EH (cell line): ENCODE measurements at regions not wholly inside any gene's neighbourhood (a gene's known extent, or its start where the extent isn't known, plus 50 kb on each side); places are given as distances from the start of the nearest gene placed in this dataset.

ENCODE experiments used
- DNase-seq: peaks from one replicate; pipeline ENCODE4 v3.0.0-alpha.2; 2015; ENCODE audit warnings: low read depth

DNA sequence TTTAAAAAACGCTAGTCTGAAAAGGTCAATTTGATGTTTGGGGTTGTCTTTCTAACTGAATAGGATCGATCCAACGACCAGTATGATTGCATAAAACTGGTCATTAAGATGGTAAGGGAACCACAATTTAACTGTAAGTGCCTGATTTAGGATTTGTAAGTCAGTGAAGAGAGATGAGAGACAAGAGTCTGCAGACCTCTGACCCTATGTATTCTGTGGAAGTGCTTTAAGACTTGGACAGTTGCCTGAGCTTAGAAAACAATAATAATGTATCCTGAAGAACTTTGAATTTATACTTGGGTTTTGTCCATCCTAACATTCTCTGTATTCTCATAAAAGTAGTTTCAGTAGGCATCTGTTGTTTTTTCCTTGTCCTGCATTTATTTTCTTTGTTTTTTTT lies 221.4 kb upstream of the SUCLG2 start:
- DNase-seq, result no peak

DNA sequence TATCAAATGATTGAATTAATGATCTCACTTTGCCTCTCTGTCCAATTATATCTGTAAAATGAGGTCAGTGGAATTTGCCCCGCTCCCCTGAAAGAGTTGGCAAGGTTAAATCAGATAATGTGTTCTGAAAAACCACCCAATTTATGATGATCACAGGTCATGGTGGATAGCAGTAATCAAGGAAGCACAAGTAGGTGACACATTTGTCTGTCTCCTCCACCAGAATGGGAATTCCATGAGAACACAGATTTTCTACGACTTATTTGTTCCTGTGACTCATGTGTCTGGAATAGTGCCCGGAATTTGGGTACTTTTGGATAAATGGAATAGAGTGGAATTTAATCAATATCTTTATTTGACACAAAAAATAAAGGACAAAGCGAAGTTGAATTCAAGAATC lies 220.9 kb upstream of the SUCLG2 start:
- DNase-seq, result peak; percentile 3

DNA sequence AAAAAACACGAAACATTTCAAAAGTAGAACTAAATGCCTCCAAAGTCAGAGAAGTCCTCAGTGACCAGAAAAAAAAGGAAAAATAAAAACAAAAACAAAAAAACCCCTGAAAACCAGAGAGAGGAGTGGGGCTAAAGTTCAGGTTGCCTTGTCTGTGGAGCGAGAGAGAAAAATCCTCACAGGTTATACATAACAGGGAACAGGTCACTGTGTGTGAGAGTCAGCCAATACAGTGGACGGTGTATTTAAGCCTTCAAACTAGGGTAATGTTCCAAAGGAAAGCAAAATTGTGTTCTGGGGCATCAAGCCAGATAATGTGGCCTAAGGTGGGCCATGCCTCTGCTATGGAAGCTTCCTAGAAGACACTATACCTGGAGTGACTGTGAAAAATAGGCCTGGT lies 216.1 kb upstream of the SUCLG2 start:
- DNase-seq, result no peak

DNA sequence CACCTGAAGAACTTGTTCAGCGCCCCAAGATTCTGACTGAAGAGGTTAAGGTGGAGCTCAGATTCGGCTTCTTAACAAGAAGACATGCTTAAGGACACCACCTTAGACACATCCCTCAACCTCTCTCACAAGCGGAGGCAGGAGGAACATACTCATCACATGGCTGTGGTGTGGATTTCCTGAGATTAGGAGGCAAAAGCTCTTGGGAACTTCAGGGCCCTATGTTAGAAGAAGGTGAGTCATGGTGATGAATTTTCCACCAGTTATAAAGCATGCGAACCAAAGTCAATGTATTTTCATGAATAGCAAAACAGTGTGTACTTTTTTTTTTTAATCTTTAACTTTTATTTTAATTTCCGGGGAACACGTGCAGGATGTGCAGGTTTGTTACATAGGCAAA lies 212.2 kb upstream of the SUCLG2 start:
- no peak for DNase-seq

DNA sequence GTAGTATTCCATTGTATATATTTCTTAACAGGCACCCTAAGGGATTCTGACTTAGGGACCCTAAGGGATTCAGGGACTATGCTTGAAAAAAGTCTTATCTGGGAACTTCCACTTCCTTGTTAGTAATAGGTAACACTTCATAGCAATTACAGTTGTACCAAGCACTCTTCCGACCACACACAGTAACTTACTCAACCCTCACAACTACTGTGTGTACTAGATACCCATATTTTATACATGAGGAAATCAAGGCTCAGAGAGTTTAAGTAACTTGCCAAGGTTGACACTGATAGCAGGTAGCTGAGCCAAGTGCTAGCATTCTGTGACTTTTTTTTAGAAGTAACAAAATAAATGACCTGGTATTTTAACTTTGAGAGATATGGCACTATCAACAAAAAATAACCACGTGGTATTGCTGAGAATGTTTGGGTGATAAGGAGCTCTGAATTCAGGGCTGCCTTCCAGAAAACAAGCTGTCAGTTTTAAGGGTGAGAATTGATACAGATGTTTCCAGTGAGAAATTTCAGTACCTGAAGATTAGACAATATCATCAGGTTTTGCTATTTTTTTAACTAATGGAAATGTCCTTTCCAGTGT lies 210.3 kb upstream of the SUCLG2 start:
- no peak for DNase-seq

DNA sequence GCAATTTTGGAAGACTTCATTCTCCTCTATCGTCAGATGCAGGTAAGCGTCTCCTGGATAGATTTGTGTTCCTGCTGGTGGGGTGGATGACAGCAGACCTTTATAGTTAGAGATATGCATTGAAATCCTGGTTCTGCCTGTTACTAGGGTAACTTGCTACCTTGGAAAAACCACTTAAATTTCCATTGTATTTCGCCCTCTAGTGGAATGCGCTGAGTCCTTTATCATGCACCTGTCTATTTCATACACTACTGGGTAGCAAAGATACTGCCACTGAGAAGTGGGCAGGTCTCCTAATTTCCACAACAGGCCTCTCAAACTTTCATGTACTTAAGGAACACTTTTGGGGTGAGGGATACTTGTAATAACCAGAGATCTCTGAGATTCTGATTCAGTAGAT lies 209.5 kb upstream of the SUCLG2 start:
- peak; percentile 18 for DNase-seq

DNA sequence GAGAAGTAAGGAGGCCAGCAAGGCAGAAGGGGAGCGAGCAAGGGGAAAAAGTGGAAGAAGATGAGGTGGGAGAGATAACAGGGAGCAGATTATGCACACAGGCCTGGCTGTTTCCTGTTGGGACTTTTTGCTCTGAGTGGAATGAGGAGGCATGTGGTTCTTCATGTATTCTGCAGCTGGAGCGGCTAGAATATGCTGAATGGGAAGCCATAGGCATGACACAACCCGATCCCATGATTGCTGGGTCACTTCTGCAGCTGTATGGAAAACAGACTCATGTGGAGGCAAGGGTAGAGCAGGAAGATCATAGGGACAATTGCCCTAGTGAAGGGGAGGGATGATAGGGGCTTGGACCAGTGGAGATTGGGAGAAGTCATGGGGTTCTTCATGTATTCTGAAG lies 206.0 kb upstream of the SUCLG2 start:
- no peak for DNase-seq

DNA sequence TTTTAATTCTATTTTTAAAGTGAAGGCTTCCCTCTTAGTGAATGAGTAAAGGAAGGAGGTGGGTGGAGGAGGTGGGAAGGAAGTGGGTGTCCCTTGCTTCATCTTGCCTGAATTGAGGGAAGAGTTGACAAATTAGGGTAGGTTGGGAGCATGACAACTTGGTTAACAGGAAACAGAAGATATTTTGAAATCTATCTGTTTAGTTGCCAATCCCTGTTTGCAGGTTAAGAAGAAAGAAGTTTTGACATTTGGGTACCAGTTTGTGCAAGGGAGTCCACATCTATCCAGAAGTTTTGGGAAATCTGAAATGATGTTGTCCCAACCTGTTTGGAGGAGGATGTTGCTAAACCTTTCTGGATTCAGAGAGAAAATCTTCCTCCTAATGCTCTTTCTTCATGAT lies 204.1 kb upstream of the SUCLG2 start:
- no peak for DNase-seq

DNA sequence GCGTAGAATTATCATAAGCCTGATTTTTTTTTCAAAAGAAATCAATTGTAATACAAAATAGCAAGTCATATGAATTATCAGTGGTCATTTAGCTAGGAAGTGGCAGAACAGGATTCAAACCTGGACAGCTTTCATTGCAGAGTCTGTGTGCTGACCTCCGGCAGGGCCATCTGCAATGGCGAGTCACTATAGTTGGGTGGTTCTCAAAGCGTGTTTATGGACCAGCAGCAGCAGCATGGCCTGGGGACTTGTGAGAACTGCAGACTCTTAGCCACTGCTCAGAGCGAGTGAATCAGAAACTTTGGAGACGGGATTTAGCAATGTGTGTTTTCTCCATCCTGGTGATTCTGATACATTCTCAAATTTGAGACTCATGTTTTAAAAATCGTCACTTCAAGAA lies 202.3 kb upstream of the SUCLG2 start:
- no peak for DNase-seq

DNA sequence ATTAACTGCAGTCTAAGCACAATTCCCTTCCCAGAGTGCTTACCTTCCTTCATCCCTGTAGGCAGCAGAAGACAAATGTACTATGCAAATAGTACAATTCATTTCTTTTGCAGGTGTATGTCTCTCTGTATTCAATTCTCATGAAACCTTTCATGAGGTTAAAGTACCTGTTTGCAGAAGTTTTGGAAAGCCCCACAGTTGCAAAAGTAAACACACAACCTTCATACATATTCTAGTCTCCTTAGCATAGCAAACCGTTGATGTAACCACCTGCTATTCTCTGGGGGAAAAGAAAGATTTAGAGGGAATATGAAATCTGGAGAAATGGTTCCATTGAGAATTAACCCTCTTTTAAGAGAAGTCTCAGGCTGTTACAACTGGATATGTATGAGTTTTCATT lies 200.3 kb upstream of the SUCLG2 start:
- DNase-seq, result no peak

DNA sequence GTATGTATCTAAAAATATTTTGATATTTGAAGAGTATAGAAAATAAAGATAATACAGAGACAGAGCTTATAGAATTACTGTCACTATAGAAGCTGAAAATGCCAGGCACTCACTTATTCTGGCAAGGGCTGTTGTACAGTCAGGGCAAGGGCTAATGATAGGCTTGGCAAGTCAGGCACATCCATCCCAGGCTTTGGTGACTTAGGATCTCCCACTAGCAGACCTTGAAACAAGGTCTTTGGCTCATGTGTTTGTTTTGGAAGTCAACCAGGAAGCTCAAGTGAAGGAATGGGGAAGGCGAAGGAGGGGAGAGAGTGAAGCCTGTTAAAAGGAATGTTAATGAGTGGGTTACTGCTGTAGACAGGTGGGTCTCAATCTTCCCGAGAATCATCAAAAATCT lies 199.1 kb upstream of the SUCLG2 start:
- DNase-seq, result no peak

DNA sequence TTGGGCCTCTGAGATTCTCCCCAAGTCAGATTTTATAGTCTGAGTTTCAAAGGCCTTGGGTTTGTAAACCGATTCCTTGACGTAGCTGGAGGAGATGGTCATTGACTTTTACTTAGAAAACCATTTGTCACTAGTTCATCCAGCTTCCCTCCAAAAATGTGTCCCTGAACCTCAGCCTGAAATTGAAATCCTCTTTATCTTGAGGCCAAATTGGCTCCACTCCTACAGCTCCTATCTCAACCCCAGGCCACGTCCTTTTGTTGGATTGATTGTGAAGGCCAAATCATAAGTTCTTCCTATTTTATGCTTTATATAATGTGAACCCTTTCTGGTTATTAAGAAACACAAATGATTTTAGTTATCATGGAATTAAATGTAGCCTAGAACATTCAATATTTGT lies 193.9 kb upstream of the SUCLG2 start:
- DNase-seq, result no peak

DNA sequence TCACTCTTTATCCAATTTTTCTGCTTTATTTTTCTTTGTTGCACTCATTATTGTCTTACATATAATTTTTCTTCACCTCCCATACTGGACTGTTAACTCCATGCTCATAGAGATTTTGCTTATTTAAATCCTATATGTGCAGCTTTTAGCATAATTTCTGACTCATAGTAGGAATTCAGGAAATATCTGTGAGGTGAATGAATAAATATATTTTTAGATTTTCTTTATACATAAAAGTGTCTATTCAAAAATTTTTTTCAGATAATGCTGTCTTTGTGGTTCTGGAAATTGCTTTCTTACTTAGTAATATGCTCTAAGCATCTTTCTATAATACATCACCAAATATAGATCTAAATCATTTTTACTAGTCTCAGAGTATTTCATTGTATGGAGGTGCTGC lies 191.8 kb upstream of the SUCLG2 start:
- peak; percentile 11 for DNase-seq

DNA sequence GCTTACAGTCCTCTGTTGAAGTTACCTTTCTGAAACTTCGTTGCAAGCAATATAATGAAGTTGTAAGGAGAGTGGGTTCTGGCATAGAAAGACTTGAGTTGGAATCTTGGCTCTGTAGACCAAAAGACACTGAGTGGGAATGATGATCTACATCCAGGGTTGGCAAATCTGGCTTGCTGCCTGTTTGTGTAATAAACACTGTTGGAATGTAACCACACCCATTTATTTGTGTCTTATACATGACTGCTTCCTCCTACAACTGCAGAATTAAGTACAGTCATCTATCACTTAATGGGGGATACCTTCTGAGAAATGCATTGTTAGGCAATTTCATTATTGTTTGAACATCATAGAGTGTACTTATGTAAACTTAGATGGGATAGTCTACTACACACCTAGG lies 178.4 kb upstream of the SUCLG2 start:
- no peak for DNase-seq

DNA sequence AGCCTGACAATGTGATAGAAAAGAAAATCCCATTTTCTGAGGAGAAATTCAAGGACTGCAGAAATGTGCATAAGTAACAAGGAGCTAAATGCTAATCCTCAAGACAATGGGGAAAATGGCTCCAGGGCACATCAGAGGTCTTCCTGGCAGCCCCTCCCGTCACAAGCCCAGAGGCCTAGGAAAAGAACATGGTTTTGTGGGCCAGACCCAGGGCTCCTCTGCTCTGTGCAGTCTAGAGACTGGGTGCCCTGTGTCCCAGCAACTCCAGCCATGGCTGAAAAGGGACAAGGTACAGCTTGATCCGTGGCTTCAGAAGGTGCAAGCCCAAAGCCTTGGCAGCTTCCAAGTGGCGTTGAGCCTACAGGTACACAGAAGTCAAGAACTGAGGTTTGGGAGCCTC lies 176.8 kb upstream of the SUCLG2 start:
- DNase-seq, result no peak

DNA sequence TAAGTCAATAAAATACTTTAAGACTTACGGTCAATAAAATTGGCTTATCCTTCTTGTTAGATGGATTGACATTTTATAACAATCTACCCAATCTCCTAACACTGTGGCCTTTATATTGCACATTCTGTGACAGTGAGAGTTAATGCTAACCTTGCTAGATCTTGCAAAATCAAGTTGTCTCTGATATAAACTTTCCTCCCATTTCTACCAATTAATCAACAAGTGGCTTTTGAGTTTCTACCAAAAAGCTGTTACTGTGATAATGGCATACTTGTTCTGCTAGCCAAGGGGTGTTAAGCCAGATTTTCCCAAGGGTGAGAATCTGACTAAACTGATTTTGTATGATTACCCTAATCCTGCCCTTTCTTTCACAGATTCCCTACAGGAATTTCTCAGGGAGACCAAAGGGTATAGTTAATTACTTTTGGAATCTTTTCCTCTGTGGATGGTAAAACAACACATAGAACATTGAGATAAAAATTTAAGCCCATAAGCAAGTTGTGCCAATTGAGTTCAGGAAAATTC lies 174.1 kb upstream of the SUCLG2 start:
- DNase-seq, result no peak

DNA sequence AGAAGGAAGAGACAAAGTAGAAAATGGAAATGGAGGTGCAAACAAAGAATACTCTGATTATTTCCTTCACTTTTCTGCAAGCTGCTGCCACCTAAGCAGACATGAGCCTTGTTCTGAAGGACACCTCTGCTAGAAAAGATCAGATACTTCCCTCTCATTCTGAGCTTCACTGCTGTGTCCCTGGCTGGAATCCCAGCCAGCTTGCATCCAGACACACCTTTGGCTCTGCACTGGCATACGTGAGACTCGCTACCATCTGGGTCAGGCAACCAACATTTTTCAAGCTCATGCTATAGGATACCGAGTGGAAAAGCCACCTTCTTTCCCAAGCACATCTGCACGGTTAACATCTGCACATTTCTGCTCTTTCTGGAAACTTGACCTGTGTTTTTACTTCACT lies 166.7 kb upstream of the SUCLG2 start:
- no peak for DNase-seq

DNA sequence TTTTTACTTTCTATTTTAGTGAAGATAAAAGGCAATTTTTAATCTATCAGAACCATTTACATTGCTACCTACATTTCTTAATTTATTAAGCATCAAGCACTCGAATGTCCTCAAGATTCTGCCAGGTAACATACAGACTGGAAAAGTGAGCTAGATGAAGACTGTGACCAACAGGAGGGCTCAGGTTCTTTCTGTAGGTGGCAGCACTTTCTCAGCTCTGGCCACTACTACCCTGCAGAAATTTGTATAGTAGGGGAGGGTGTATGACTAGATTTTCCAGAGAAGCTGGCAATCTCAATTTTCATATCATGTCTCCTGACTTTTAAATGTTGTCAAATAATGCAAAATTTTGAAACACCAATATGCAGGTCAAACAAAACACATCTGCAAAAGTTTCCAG lies 165.0 kb upstream of the SUCLG2 start:
- no peak for DNase-seq

DNA sequence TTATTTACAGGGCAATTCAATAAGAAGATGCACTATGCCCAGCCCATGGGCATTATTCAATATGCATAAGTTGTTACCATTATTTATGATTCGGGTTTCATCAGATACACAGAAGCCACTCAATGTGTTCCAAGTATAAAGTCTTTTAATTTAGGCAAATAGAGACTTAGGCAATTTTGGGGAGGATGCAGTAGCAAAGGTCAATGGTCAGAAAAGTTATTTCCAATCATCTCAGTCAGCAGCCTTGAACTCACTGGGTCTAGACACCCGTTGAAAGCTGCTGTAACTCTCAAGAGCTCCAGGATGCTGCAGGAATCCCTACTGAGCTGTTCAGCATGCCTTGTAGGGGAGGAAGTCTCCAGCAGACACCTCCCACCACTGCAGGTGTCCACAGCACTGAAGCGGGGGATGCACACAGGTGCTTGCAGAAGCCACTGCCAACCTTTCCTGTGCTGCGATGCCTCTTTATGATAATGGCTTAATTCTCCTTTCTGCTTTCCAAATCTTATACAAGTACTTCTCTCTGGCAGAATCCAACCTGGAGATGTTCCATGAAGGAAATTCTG lies 155.0 kb upstream of the SUCLG2 start:
- DNase-seq, result no peak

DNA sequence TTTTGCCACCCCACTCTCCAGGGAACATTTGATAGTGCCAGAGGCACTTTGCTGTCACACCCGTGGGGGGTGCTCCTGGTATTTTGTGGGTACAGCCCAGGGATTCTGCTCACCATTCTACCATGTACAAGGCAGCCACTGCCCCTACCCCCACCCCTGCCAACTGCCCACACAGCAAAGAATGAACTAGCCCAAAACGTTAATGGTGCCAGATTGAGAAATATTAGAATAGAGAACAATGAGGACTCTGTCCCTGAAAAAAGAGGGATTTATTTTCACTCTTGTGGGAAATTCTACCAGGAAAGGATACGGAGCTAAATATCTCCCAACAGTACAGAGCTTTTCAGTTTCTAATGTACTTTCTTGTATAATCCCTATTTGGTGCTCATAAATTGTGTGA lies 154.5 kb upstream of the SUCLG2 start:
- no peak for DNase-seq

DNA sequence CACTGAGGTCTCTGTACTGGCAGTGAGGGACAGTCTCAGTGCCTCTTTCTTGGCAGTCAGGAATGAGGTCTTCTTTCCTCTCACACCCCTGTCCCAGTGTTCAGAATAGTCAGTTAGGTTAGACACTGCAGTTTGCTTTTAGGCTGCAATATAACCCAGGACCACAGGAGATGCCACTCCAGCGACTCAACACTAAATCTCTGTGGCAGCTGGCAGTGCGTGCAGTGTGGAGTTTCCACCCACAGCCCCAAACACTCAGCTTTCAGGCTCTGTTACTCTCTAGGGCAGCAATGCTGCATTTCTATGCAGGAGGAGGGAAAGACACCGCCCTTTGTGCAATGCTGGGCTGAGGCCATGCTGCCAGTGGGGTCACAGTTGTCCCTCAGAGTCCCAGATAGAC lies 150.2 kb upstream of the SUCLG2 start:
- peak; percentile 7 for DNase-seq

DNA sequence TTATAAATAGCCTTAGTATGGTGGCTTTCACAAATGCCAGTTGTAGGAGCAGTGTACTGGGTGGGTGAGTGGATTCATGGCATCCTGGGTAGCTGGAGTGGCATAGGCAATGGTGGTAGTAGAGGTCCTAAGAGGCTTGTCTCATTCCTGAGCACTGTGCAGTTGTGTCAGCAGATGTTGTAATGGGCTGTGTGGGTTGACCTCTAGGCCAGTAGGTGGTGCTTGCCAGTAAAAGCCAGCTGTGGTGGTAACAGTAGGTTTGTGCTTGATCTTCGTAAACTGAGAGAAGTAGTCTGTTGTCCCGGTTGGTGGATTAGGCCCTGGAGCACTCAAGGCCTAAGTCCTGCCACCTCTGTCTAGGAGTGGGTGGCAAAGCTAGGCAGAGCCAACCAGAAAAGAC lies 149.7 kb upstream of the SUCLG2 start:
- DNase-seq, result no peak

DNA sequence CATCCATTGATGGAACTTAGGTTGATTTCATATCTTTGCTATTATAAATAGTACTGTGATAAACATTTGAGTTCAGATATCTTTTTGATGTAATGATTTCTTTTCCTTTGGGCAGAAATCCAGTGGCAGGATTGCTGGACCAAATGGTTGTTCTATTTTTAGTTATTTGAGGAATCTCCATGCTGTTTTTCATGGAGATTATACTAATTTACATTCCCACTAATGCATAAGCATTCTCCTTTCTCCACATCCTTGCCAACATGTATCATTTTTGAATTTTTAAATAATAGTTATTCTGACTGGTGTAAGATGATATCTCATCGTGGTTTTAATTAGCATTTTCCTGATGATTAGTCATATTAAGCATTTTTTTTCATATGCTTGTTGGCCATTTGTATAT lies 144.0 kb upstream of the SUCLG2 start:
- DNase-seq, result peak; percentile 11

DNA sequence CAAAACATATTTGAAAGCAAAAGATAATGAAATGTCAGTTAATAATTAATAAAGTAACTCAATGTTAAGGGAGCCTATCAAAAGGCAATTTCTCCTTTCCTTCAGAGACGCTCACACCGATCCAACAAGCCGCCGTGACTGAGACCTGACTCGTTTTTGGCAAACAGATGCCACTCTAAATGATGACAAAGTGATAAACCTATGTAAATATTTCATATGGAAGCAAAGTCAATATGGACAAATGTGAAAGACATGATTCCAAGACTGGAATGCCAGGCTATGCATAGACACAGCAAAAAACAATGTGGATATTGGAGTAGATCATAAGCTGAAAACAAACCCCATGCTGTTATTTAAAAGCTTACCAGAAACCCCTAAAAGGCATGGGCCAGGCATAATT lies 137.2 kb upstream of the SUCLG2 start:
- DNase-seq, result no peak
